GM19438 (cell line): ENCODE measurements at regions not wholly inside any gene's neighbourhood (a gene's known extent, or its start where the extent isn't known, plus 50 kb on each side); places are given as distances from the start of the nearest gene placed in this dataset.
"Not testable (repeated sequence)": the region's sequence is repeated elsewhere in the genome, so short reads cannot be mapped to it uniquely, and the experiment has no call there.

Experiments used
- ATAC-seq: cut with Tn5 transposase; IDR thresholded peaks from one replicate; pipeline ENCODE4 v1.9.1; 2021; ENCODE audit warnings: low read depth; ENCODE audit not compliant: unreplicated experiment

- ATAC-seq, result no peak
These were observed 472.0 kb upstream of the PAPPA start for GRCh38 chr9:115681585-115681984.

GRCh38 chr9:115686069-115686468 is 467.5 kb upstream of the PAPPA start:
- ATAC-seq, result no peak

- ATAC-seq, result no peak
These were observed 466.2 kb upstream of the PAPPA start for GRCh38 chr9:115687356-115687755.

- no peak for ATAC-seq
These were observed 464.3 kb upstream of the PAPPA start for GRCh38 chr9:115689331-115689730.

GRCh38 chr9:115690786-115691496 is 462.6 kb upstream of the PAPPA start:
- ATAC-seq, result no peak

- no peak for ATAC-seq
These were observed 461.9 kb upstream of the PAPPA start for GRCh38 chr9:115691693-115692092.

GRCh38 chr9:115692868-115693267 is 460.7 kb upstream of the PAPPA start:
- ATAC-seq, result not testable (repeated sequence)

- ATAC-seq, result no peak
These were observed 459.6 kb upstream of the PAPPA start for GRCh38 chr9:115694014-115694413.

GRCh38 chr9:115694991-115695390 is 458.6 kb upstream of the PAPPA start:
- no peak for ATAC-seq

- no peak for ATAC-seq
These were observed 440.6 kb upstream of the PAPPA start for GRCh38 chr9:115712981-115713380.

- no peak for ATAC-seq
These were observed 437.9 kb upstream of the PAPPA start for GRCh38 chr9:115715666-115716065.

- no peak for ATAC-seq
These were observed 436.3 kb upstream of the PAPPA start for GRCh38 chr9:115717298-115717697.

GRCh38 chr9:115717711-115718173 is 435.8 kb upstream of the PAPPA start:
- ATAC-seq, result no peak

- ATAC-seq, result no peak
These were observed 423.2 kb upstream of the PAPPA start for GRCh38 chr9:115730396-115730795.

- no peak for ATAC-seq
These were observed 422.7 kb upstream of the PAPPA start for GRCh38 chr9:115730845-115731244.

- ATAC-seq, result no peak
These were observed 420.1 kb upstream of the PAPPA start for GRCh38 chr9:115733318-115734110.

- no peak for ATAC-seq
These were observed 414.3 kb upstream of the PAPPA start for GRCh38 chr9:115739096-115739875.

- ATAC-seq, result no peak
These were observed 412.6 kb upstream of the PAPPA start for GRCh38 chr9:115740986-115741385.

GRCh38 chr9:115743709-115744605 is 409.6 kb upstream of the PAPPA start:
- no peak for ATAC-seq

- no peak for ATAC-seq
These were observed 407.1 kb upstream of the PAPPA start for GRCh38 chr9:115746496-115746895.
